OCI-LY3 (cell line): ENCODE measurements at regions not wholly inside any gene's neighbourhood (a gene's known extent, or its start where the extent isn't known, plus 50 kb on each side); places are given as distances from the start of the nearest gene placed in this dataset.

ENCODE experiments used
- H2AFZ ChIP-seq: fragments of 200-600, 300-600 bp; shearing (Covaris generic); 2 replicates; pipeline ENCODE4 v1.6.0; 2014; ENCODE audit warnings: antibody characterized with exemption, low read depth, low read length
- H3K27ac ChIP-seq: fragments of 200-600, 300-600 bp; sonication (generic); 2 replicates; pipeline ENCODE4 v1.5.1; 2014; ENCODE audit warnings: mild to moderate bottlenecking, low read length, moderate library complexity, mixed read lengths
- H3K27me3 ChIP-seq: fragments of 200-600, 300-600 bp; sonication (generic); 2 replicates; pipeline ENCODE4 v1.6.1; 2014; ENCODE audit warnings: low read depth, low read length, mixed read lengths
- H3K36me3 ChIP-seq: fragments of 200-600, 300-600 bp; sonication (generic); replicated peaks from 2 replicates; pipeline ENCODE3; 2014; ENCODE audit warnings: low read depth, low read length, mixed read lengths
- H3K4me1 ChIP-seq: fragments of 300-600, 200-600 bp; sonication (generic); 2 replicates; pipeline ENCODE4 v1.6.1; 2014; ENCODE audit warnings: low read length, mixed read lengths
- H3K4me2 ChIP-seq: fragments of 200-600, 300-600 bp; sonication (generic); 2 replicates; pipeline ENCODE4 v1.6.1; 2014; ENCODE audit warnings: low read length, mixed read lengths
- H3K4me3 ChIP-seq: fragments of 300-600, 200-600 bp; sonication (generic); 2 replicates; pipeline ENCODE4 v1.5.1; 2014; ENCODE audit warnings: antibody characterized with exemption, mild to moderate bottlenecking, low read length, moderate library complexity
- H3K79me2 ChIP-seq: fragments of 300-600, 200-600 bp; shearing (Covaris generic); 2 replicates; pipeline ENCODE4 v1.6.1; 2014; ENCODE audit warnings: mild to moderate bottlenecking, low read length, mixed read lengths
- H3K9ac ChIP-seq: fragments of 300-600, 200-600 bp; shearing (Covaris generic); 2 replicates; pipeline ENCODE4 v1.6.0; 2014; ENCODE audit warnings: mild to moderate bottlenecking, low read length, moderate library complexity
- H3K9me3 ChIP-seq: fragments of 200-600, 300-600 bp; shearing (Covaris generic); 2 replicates; pipeline ENCODE4 v1.6.1; 2014; ENCODE audit warnings: low read length, mixed read lengths; ENCODE audit not compliant: insufficient read depth
- H4K20me1 ChIP-seq: fragments of 200-600, 300-600 bp; sonication (generic); 2 replicates; pipeline ENCODE4 v1.6.1; 2016; ENCODE audit warnings: low read length, mixed read lengths; ENCODE audit not compliant: insufficient read depth
- CTCF ChIP-seq: fragments of 200-600, 300-600 bp; sonication (generic); IDR thresholded peaks from 2 replicates; pipeline ENCODE4 v1.5.1; 2014; ENCODE audit warnings: antibody characterized with exemption, low read length, low read depth
- EZH2phosphoT487 ChIP-seq: fragments of 200-600 bp; shearing (Covaris generic); IDR thresholded peaks from 2 replicates; pipeline ENCODE4 v1.6.1; 2018; ENCODE audit warnings: antibody characterized with exemption, mixed run types, low read depth

GRCh38 chr4:20478412-20478811 lies 221.8 kb upstream of the PACRGL start:
- H3K4me2 ChIP-seq = no peak overlapping the region
- H3K36me3 ChIP-seq = no peaks in the 10 kb centered on the region
- no peak overlapping the region for H2AFZ ChIP-seq
- H3K9ac ChIP-seq = no peak overlapping the region
- H3K27ac ChIP-seq = no peak overlapping the region
- no peaks in the 10 kb centered on the region for H3K79me2 ChIP-seq
- H3K4me3 ChIP-seq = no peak overlapping the region
- no peaks in the 10 kb centered on the region for H3K27me3 ChIP-seq
- no peaks in the 10 kb centered on the region for H3K4me1 ChIP-seq
- H4K20me1 ChIP-seq = no peaks in the 10 kb centered on the region
- TF ChIP-seq CTCF (no peak), EZH2phosphoT487 (no peak)
- H3K9me3 ChIP-seq = no peaks in the 10 kb centered on the region

GRCh38 chr4:20480165-20480947 lies 219.9 kb upstream of the PACRGL start:
- H3K4me1 ChIP-seq = no peaks in the 10 kb centered on the region
- no peaks in the 10 kb centered on the region for H3K9me3 ChIP-seq
- H3K4me2 ChIP-seq = no peak overlapping the region
- H3K27me3 ChIP-seq = no peaks in the 10 kb centered on the region
- H2AFZ ChIP-seq = no peak overlapping the region
- H3K79me2 ChIP-seq = no peaks in the 10 kb centered on the region
- TF ChIP-seq CTCF (no peak), EZH2phosphoT487 (no peak)
- no peak overlapping the region for H3K27ac ChIP-seq
- H3K36me3 ChIP-seq = no peaks in the 10 kb centered on the region
- H4K20me1 ChIP-seq = no peaks in the 10 kb centered on the region
- H3K9ac ChIP-seq = no peak overlapping the region
- no peak overlapping the region for H3K4me3 ChIP-seq

- Histone ChIP-seq H3K36me3 (no peaks in the 10 kb centered on the region), H3K27ac (no peak overlapping the region), H4K20me1 (no peaks in the 10 kb centered on the region), H2AFZ (no peak overlapping the region), H3K9ac (no peak overlapping the region), H3K9me3 (no peaks in the 10 kb centered on the region), H3K79me2 (no peaks in the 10 kb centered on the region), H3K4me3 (no peak overlapping the region), H3K27me3 (no peaks in the 10 kb centered on the region), H3K4me2 (no peak overlapping the region), H3K4me1 (no peaks in the 10 kb centered on the region)
- TF ChIP-seq EZH2phosphoT487 (no peak), CTCF (no peak)
These were observed 216.8 kb upstream of the PACRGL start for GRCh38 chr4:20483416-20483815.

GRCh38 chr4:20486433-20486832 lies 213.8 kb upstream of the PACRGL start:
- no peaks in the 10 kb centered on the region for H3K79me2 ChIP-seq
- no peak overlapping the region for H2AFZ ChIP-seq
- no peak overlapping the region for H3K27ac ChIP-seq
- no peaks in the 10 kb centered on the region for H3K4me1 ChIP-seq
- H3K9me3 ChIP-seq = no peaks in the 10 kb centered on the region
- H3K4me2 ChIP-seq = no peak overlapping the region
- no peaks in the 10 kb centered on the region for H3K27me3 ChIP-seq
- no peaks in the 10 kb centered on the region for H4K20me1 ChIP-seq
- no peak overlapping the region for H3K4me3 ChIP-seq
- TF ChIP-seq EZH2phosphoT487 (no peak), CTCF (no peak)
- no peaks in the 10 kb centered on the region for H3K36me3 ChIP-seq
- H3K9ac ChIP-seq = no peak overlapping the region
